ENCODE measurements at regions not wholly inside any gene's neighbourhood (a gene's known extent, or its start where the extent isn't known, plus 50 kb on each side); places are given as distances from the start of the nearest gene placed in this dataset.

DNA sequence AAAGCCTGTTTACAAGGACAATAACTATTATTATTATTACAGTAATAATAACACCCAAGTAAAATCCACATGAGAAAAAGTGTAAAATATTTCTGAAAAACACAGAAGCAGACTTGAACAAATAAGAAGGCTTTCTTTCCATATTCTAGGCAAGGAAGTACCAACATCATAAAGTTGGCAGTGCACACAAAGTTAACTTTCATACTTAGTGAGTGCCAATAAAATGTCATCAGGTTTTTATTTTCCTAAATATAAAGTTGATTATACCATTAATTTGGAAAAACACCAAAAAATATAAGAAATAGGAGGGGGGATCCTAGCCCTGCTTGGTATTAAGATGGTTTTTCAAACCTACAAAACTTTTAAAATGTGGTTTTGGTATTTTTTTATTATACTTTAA, 161.4 kb downstream of the PRELID2 start:
- POLR2A ChIA-PET = no interaction called here
- H3K27me3 ChIP-seq (ENCODE audit: control insufficient read depth, insufficient read depth, low read length) = no peaks in the 10 kb centered on the region
- H3K9me3 ChIP-seq (ENCODE audit: control insufficient read depth, insufficient read depth, low read depth, low read length) = no peaks in the 10 kb centered on the region
- no peak overlapping the region for H3K4me3 ChIP-seq (ENCODE audit: low read depth in 2 of 2, low read length in 2 of 2)
- CTCF ChIA-PET = no interaction called here
- TF ChIP-seq CTCF (IDR thresholded peaks at IDR 0.05) (no peak), TCF7L2 (IDR thresholded peaks at IDR 0.05; ENCODE audit: low read depth, low read length) (no peak), REST (IDR thresholded peaks at IDR 0.05; ENCODE audit: insufficient read depth in 1 of 2, low read depth in 2 of 2, low read length in 1 of 2) (no peak), SIN3A (IDR thresholded peaks at IDR 0.05; ENCODE audit: borderline replicate concordance, insufficient read depth, low read depth, low read length) (no peak), POLR2AphosphoS5 (IDR thresholded peaks at IDR 0.05; ENCODE audit: low read depth, low read length) (no peak)
- no TSS peak for BruUV-seq (replicated peaks)
- in situ Hi-C loops (cut with HindIII; ENCODE audit: low pct_unique_long_range_greater_than_20kb, low sequenced_read_pairs) = no loop called here
- no peak for ATAC-seq
- no peak overlapping the region for H3K27ac ChIP-seq (ENCODE audit: low read length)
- H3K36me3 ChIP-seq (ENCODE audit: control insufficient read depth, insufficient read depth, low read length) = no peaks in the 10 kb centered on the region
- intact Hi-C loops (cut with micrococcal nuclease; ENCODE audit: unreplicated experiment) = no loop called here
- DNase-seq (ENCODE audit: low read depth, low spot score) = no peak
- H3K4me1 ChIP-seq (ENCODE audit: control insufficient read depth, insufficient read depth, low read length) = no peaks in the 10 kb centered on the region

GRCh38 chr5:145668714-145669113, 166.4 kb downstream of the PRELID2 start:
- no peaks in the 10 kb centered on the region for H3K9me3 ChIP-seq (ENCODE audit: control insufficient read depth, insufficient read depth, low read depth, low read length)
- no peaks in the 10 kb centered on the region for H3K27me3 ChIP-seq (ENCODE audit: control insufficient read depth, insufficient read depth, low read length)
- ATAC-seq = no peak
- intact Hi-C loops (cut with micrococcal nuclease; ENCODE audit: unreplicated experiment) (no loop called here), in situ Hi-C loops (cut with HindIII; ENCODE audit: low pct_unique_long_range_greater_than_20kb, low sequenced_read_pairs) (no loop called here)
- no peak overlapping the region for H3K27ac ChIP-seq (ENCODE audit: low read length)
- BruUV-seq (replicated peaks) = no TSS peak
- H3K36me3 ChIP-seq (ENCODE audit: control insufficient read depth, insufficient read depth, low read length) = no peaks in the 10 kb centered on the region
- DNase-seq (ENCODE audit: low read depth, low spot score) = no peak
- H3K4me3 ChIP-seq (ENCODE audit: low read depth in 2 of 2, low read length in 2 of 2) = no peak overlapping the region
- H3K4me1 ChIP-seq (ENCODE audit: control insufficient read depth, insufficient read depth, low read length) = no peaks in the 10 kb centered on the region
- POLR2A ChIA-PET = no interaction called here
- no peak for TF ChIP-seq TCF7L2 (IDR thresholded peaks at IDR 0.05; ENCODE audit: low read depth, low read length)
- TF ChIP-seq SIN3A (IDR thresholded peaks at IDR 0.05; ENCODE audit: borderline replicate concordance, insufficient read depth, low read depth, low read length) = no peak
- no peak for TF ChIP-seq REST (IDR thresholded peaks at IDR 0.05; ENCODE audit: insufficient read depth in 1 of 2, low read depth in 2 of 2, low read length in 1 of 2)
- no peak for TF ChIP-seq CTCF (IDR thresholded peaks at IDR 0.05)
- TF ChIP-seq POLR2AphosphoS5 (IDR thresholded peaks at IDR 0.05; ENCODE audit: low read depth, low read length) = no peak
- CTCF ChIA-PET = no interaction called here
